ENCODE measurements at regions not wholly inside any gene's neighbourhood (a gene's known extent, or its start where the extent isn't known, plus 50 kb on each side); places are given as distances from the start of the nearest gene placed in this dataset.
A peak's percentile ranks its signal among the peaks of the same experiment; 100 is the strongest.

- no peak for TF ChIP-seq CTCF (IDR thresholded peaks at IDR 0.05; ENCODE audit: insufficient read depth, low read length, severe bottlenecking)
- FAIRE-seq, result peak; percentile 100
- no peaks in the 10 kb centered on the region for H3K27me3 ChIP-seq (ENCODE audit: control insufficient read depth, insufficient read depth, low read length)
- H3K4me3 ChIP-seq (ENCODE audit: low read depth, low read length), result no peak overlapping the region
- H3K36me3 ChIP-seq (ENCODE audit: control insufficient read depth, insufficient read depth, low read length), result no peaks in the 10 kb centered on the region
- DNase-seq (ENCODE audit: low read depth), result no peak
Observed at GRCh38 chr12:38141861-38142260, 174.7 kb upstream of the ALG10B start.

- H3K27me3 ChIP-seq (ENCODE audit: control insufficient read depth, insufficient read depth, low read length), result no peaks in the 10 kb centered on the region
- no peak for TF ChIP-seq CTCF (IDR thresholded peaks at IDR 0.05; ENCODE audit: insufficient read depth, low read length, severe bottlenecking)
- H3K36me3 ChIP-seq (ENCODE audit: control insufficient read depth, insufficient read depth, low read length), result no peaks in the 10 kb centered on the region
- FAIRE-seq (peak; percentile 100), DNase-seq (ENCODE audit: low read depth) (no peak)
- no peak overlapping the region for H3K4me3 ChIP-seq (ENCODE audit: low read depth, low read length)
Observed at GRCh38 chr12:38142974-38143373, 173.6 kb upstream of the ALG10B start.

- no peak for TF ChIP-seq CTCF (IDR thresholded peaks at IDR 0.05; ENCODE audit: insufficient read depth, low read length, severe bottlenecking)
- FAIRE-seq, result no peak
- Histone ChIP-seq H3K36me3 (ENCODE audit: control insufficient read depth, insufficient read depth, low read length) (no peaks in the 10 kb centered on the region), H3K4me3 (ENCODE audit: low read depth, low read length) (no peak overlapping the region), H3K27me3 (ENCODE audit: control insufficient read depth, insufficient read depth, low read length) (no peaks in the 10 kb centered on the region)
- no peak for DNase-seq (ENCODE audit: low read depth)
Observed at GRCh38 chr12:38144049-38144448, 172.5 kb upstream of the ALG10B start.

GRCh38 chr12:38144601-38145436 lies 171.8 kb upstream of the ALG10B start:
- peak; percentile 16 for DNase-seq (ENCODE audit: low read depth)
- no peak for FAIRE-seq
- no peaks in the 10 kb centered on the region for H3K36me3 ChIP-seq (ENCODE audit: control insufficient read depth, insufficient read depth, low read length)

GRCh38 chr12:38149395-38150073 lies 167.0 kb upstream of the ALG10B start:
- Histone ChIP-seq H3K4me3 (ENCODE audit: low read depth, low read length) (no peak overlapping the region), H3K27me3 (ENCODE audit: control insufficient read depth, insufficient read depth, low read length) (no peaks in the 10 kb centered on the region), H3K36me3 (ENCODE audit: control insufficient read depth, insufficient read depth, low read length) (no peaks in the 10 kb centered on the region)
- peak; percentile 100 for FAIRE-seq
- no peak for DNase-seq (ENCODE audit: low read depth)
- no peak for TF ChIP-seq CTCF (IDR thresholded peaks at IDR 0.05; ENCODE audit: insufficient read depth, low read length, severe bottlenecking)

More at GRCh38 chr12:38144601-38145436, 171.8 kb upstream of the ALG10B start:
- TF ChIP-seq CTCF (IDR thresholded peaks at IDR 0.05; ENCODE audit: insufficient read depth, low read length, severe bottlenecking), result no peak
- H3K4me3 ChIP-seq (ENCODE audit: low read depth, low read length), result no peak overlapping the region
- H3K27me3 ChIP-seq (ENCODE audit: control insufficient read depth, insufficient read depth, low read length), result no peaks in the 10 kb centered on the region

Data from bronchial epithelial cell (primary cell).